Lower lobe of right lung (tissue), 2 donors: ENCODE measurements at regions not wholly inside any gene's neighbourhood (a gene's known extent, or its start where the extent isn't known, plus 50 kb on each side); places are given as distances from the start of the nearest gene placed in this dataset.

Source experiments
- ATAC-seq, 2 donors: fragments of 200-7000 bp; cut with Tn5 transposase; one replicate each; pipeline ENCODE4 v1.9.1; 2020 to 2022; ENCODE audit warnings: mild to moderate bottlenecking in 2 of 2, moderate library complexity in 2 of 2
- DNase-seq: peaks from one replicate; pipeline ENCODE4 v3.0.0-alpha.2; 2020
- H3K27ac ChIP-seq: fragments of 200-600 bp; one replicate; pipeline ENCODE4 v1.8.0; 2022
- H3K27me3 ChIP-seq: fragments of 200-600 bp; one replicate; pipeline ENCODE4 v1.8.0; 2022; ENCODE audit warnings: low read depth
- H3K36me3 ChIP-seq: fragments of 200-600 bp; one replicate; pipeline ENCODE4 v1.8.0; 2022; ENCODE audit warnings: mild to moderate bottlenecking
- H3K4me1 ChIP-seq: fragments of 200-600 bp; one replicate; pipeline ENCODE4 v1.8.0; 2022
- H3K4me3 ChIP-seq: fragments of 200-600 bp; one replicate; pipeline ENCODE4 v1.8.0; 2022; ENCODE audit warnings: mild to moderate bottlenecking
- H3K9me3 ChIP-seq: fragments of 200-600 bp; one replicate; pipeline ENCODE4 v1.8.0; 2022
- CTCF ChIP-seq: fragments of 200-600 bp; IDR thresholded peaks from one replicate; pipeline ENCODE4 v1.8.0; 2022; ENCODE audit warnings: antibody characterized with exemption, mild to moderate bottlenecking
- intact Hi-C: fragments of 100-400 bp; cut with DNase I; formaldehyde crosslinking; loops from one replicate; pipeline ENCODE4 v1.11.0; 2022
- donor health status: DM: no; HTN: yes; CAD: no; lungs with severe emphysema.

- Histone ChIP-seq H3K4me1 (peaks cover 25% of the 10 kb centered on the region), H3K27ac (no peak overlapping the region), H3K27me3 (no peaks in the 10 kb centered on the region), H3K4me3 (no peak overlapping the region), H3K36me3 (no peaks in the 10 kb centered on the region), H3K9me3 (no peaks in the 10 kb centered on the region)
- no peak for TF ChIP-seq CTCF
- ATAC-seq (no peak), DNase-seq (no peak)
- intact Hi-C loops, result no loop called here
Observed at GRCh38 chr10:110411047-110411410, 86.7 kb upstream of the DUSP5 start.

GRCh38 chr10:110413049-110413783 is 84.5 kb upstream of the DUSP5 start:
- intact Hi-C loops, result no loop called here
- ATAC-seq, result no peak
- Histone ChIP-seq H3K9me3 (no peaks in the 10 kb centered on the region), H3K36me3 (no peaks in the 10 kb centered on the region), H3K4me1 (peaks cover 25% of the 10 kb centered on the region), H3K4me3 (no peak overlapping the region), H3K27me3 (no peaks in the 10 kb centered on the region), H3K27ac (no peak overlapping the region)
- DNase-seq, result no peak
- TF ChIP-seq CTCF, result no peak

GRCh38 chr10:110413903-110414547 is 83.7 kb upstream of the DUSP5 start:
- no peak overlapping the region for H3K27ac ChIP-seq
- DNase-seq (no peak), ATAC-seq (no peak)
- no peak overlapping the region for H3K4me3 ChIP-seq
- no peaks in the 10 kb centered on the region for H3K27me3 ChIP-seq
- H3K4me1 ChIP-seq, result peaks cover 25% of the 10 kb centered on the region
- TF ChIP-seq CTCF, result no peak
- H3K36me3 ChIP-seq, result no peaks in the 10 kb centered on the region
- no peaks in the 10 kb centered on the region for H3K9me3 ChIP-seq
- intact Hi-C loops, result no loop called here

GRCh38 chr10:110414548-110415309 is 83.0 kb upstream of the DUSP5 start:
- DNase-seq (no peak), ATAC-seq (peak; percentile 62 to 80)
- no peaks in the 10 kb centered on the region for H3K36me3 ChIP-seq
- H3K4me3 ChIP-seq, result no peak overlapping the region
- no peaks in the 10 kb centered on the region for H3K9me3 ChIP-seq
- H3K27me3 ChIP-seq, result no peaks in the 10 kb centered on the region
- intact Hi-C loops, result no loop called here
- TF ChIP-seq CTCF, result no peak
- H3K27ac ChIP-seq, result no peak overlapping the region
- peaks cover 21% of the 10 kb centered on the region for H3K4me1 ChIP-seq

- Histone ChIP-seq H3K27ac (no peak overlapping the region), H3K9me3 (no peaks in the 10 kb centered on the region), H3K4me3 (no peak overlapping the region), H3K36me3 (no peaks in the 10 kb centered on the region), H3K27me3 (no peaks in the 10 kb centered on the region), H3K4me1 (peaks cover 17% of the 10 kb centered on the region)
- TF ChIP-seq CTCF, result no peak
- intact Hi-C loops, result no loop called here
- ATAC-seq (no peak), DNase-seq (no peak)
Observed at GRCh38 chr10:110415809-110416208, 81.9 kb upstream of the DUSP5 start.
